T-helper 2 cell (primary cell): ENCODE measurements at regions not wholly inside any gene's neighbourhood (a gene's known extent, or its start where the extent isn't known, plus 50 kb on each side); places are given as distances from the start of the nearest gene placed in this dataset.
"Not testable (repeated sequence)": the region's sequence is repeated elsewhere in the genome, so short reads cannot be mapped to it uniquely, and the experiment has no call there.

Experiments
- DNase-seq, 5 experiments: peaks; one replicate each; pipeline versions ENCODE4 v3.0.0 to v3.0.0-alpha.2; 2012 to 2022

DNA sequence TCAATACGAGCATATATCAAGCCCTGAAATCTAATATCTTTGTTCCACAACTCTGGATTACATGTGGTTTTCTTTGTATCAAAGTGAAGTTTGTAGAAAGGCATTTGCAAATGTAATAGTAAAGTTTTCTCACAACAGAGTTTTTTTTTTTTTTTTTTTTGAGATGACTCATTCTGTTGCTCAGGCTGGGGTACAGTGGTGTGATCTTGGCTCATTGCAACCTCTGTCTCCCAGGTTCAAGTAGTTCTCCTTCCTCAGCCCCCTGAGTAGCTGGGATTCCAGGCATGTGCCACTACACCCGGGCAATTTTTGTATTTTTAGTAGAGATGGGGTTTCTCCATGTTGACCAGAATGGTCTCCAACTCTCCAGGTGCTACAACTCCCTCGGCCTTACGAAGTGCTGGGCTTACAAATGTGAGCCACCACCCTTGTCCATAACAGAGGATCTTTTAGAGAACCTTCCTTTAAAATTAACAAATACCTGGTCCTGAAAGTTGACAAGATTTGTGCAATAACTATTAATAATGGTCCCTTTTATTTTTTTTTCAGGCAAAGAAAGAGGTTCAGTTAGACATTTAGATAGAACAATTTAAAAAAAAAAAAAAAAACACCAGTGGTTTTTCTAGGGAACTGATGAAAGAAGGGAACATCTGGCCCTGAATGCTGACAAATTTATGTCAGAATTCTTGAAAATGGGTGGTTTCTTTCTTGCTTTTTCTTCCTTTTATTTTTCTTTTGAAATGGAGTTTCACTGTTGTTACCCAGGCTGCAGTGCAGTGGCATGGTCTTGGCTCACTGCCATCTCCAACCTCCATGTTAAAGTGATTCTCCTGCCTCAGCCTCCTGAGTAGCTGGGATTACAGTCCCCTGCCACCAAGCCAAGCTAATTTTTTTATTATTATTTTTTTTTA is 278.5 kb downstream of the RPS4Y2 start:
- peak in 1 of 5 experiments; percentile 78 for DNase-seq

DNA sequence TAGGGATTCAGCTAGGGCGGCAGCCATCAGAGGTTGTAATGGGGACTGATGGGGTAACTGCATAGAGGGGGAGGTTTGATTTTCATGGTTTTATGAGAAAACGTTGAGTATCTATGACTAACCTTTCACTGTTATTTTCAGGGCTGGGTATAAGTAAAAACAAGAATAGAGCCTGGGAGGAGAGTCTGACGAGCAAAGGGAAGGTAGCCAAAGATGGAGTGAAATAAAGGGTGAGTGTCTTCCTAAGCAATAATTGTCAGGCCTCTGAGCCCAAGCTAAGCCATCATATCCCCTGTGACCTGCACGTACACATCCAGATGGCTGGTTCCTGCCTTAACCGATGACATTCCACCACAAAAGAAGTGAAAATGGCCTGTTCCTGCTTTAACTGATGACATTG is 281.5 kb downstream of the RPS4Y2 start:
- DNase-seq, result not testable (repeated sequence)

DNA sequence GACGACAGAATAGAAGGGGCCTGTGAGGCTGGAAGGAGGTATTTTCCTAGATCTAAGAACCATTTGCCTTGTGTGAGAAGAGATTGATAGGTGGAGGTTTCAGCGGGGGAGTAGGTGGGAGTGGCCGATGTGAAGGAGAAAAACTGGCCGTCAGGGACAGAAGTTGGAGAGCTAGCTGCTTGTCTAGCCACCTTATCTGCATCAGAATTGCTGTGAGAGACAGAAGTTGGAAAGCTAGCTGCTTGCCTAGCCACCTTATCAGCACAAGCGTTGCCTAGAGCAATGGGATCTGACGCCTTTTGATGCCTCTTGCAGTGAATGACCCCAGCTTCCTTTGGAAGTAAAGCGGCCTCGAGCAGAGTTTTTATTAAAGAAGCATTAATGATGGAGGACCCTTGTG is 283.9 kb downstream of the RPS4Y2 start:
- no peak for DNase-seq

- DNase-seq, result not testable (repeated sequence)
These were observed 284.8 kb downstream of the RPS4Y2 start for GRCh38 chrY:21040711-21041110.

DNA sequence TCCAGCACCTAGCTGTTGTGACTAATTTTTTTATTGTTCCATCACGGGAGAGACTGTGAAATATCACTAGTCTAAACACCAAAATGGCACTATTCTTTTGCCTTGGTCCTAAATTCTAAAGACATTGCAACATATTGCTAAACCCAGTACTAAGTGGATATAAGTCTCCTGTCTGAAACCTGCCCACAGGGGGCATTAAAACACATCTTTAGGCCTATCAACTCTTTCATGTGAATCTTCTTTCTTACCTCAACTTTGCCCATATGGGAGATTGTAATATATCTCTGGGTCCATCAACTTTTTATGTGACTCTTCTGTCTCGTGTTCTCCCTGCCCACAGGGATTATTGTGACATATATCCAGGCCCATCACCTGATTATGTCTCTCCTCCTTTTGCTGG is 317.2 kb downstream of the RPS4Y2 start:
- DNase-seq, result peak in 1 of 5 experiments; percentile 39

- no peak for DNase-seq
These were observed 317.8 kb downstream of the RPS4Y2 start for GRCh38 chrY:21073641-21074260.

GRCh38 chrY:21075658-21076057 is 319.8 kb downstream of the RPS4Y2 start:
- no peak for DNase-seq

- no peak for DNase-seq
These were observed 323.8 kb downstream of the RPS4Y2 start for GRCh38 chrY:21079670-21080069.

DNA sequence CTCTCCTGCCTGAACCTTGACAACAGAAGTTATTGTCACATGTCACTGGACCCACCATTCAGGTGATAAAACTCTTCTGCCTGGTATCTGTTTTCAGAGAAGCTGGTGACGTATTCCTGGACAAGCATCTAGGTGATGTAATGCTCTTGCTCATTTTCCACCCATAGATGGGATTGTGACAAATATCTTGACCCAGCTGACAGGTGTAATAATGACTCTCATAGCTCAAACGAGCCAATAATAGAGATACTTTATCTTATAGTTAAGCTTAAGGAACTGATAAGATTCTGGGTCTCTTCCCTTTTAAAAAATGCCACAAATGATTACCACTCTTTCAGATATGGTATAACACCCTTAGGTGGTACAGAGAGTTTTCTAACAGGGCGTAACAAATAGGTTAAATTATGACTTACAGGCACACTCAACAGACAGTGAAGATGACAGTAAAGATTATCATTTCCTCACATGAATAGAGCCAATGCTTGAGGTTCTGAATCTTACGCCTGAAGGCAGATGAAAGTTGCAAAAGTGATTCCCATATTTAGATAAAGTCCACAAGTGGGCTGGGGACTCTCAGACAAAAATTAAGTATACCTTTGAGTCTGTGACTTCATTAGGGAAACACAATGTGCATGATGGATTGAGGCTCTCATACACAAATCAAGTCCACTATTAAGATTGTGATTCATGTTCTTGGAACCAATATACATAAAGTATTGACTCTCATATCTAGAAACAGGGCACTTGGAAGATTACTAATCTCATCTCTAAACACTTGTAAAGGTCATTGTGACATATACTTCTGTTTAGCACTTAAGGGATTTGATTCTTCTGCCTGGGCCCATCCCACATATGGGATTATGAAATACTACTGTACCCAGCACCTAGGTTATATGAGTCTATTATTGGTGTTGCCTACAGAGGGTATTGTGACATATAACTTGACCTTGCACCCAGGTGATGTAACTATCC is 326.0 kb downstream of the RPS4Y2 start:
- peak in 1 of 5 experiments; percentile 47 for DNase-seq

DNA sequence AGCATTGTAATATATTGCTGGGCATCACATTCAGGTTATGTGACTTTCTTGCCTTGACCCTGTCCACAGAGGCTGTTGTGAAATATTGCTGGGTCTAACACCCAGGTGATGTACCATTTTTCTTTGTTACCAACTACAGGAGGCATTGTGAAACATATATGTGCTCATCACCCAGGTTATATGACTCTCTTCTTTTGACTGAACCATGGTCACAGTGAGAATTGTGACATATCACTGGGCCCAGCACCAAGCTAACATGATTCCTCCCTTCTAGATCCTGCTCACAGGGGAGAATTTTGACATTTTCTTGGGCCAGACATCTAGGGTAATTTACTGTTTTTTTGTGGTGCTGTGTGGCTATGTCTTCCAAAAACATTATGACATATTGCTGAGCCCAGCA is 326.7 kb downstream of the RPS4Y2 start:
- DNase-seq, result no peak

DNA sequence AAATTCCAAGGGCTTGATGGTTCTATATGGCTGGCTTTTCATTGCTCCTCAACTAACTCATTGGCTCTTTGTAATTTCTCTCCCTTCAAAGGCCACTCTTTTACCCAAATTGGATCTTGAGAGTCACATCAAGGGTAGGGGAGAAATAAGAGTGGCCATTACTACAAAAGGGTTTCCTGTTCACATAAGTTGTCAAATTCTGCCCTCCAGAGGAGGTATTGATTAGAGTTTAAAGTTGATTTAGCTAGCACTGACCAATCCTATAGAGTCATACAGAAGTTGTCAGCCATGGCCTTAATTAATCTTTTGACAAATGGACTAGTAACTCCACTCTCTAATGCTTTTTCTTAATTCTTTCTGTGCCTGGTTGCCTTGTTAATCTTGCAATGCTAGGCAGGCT is 336.0 kb downstream of the RPS4Y2 start:
- DNase-seq, result no peak

GRCh38 chrY:21102507-21102906 is 346.6 kb downstream of the RPS4Y2 start:
- peak in 1 of 5 experiments; percentile 73 for DNase-seq

DNA sequence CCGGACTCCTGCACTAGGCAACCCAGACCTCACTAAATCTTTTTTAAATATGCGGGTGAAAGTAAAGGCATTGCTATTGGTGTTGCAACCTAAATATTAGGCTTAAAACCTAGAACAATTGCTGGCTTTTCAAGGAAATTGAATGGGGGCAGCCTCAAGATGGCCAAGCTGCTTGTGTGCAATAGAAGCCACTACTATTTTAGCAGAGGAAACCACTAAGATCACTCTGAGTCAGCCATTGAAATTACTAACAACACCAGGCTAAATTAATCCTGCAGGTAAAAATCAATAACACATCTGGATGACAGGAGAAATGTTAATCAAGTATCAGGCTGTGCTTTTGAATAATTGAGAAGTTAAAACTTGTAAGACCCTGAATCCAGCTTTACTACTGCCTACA is 348.0 kb downstream of the RPS4Y2 start:
- DNase-seq, result peak in 1 of 5 experiments; percentile 76

- DNase-seq, result peak in 1 of 5 experiments; percentile 22
These were observed 349.6 kb downstream of the RPS4Y2 start for GRCh38 chrY:21105529-21105928.

DNA sequence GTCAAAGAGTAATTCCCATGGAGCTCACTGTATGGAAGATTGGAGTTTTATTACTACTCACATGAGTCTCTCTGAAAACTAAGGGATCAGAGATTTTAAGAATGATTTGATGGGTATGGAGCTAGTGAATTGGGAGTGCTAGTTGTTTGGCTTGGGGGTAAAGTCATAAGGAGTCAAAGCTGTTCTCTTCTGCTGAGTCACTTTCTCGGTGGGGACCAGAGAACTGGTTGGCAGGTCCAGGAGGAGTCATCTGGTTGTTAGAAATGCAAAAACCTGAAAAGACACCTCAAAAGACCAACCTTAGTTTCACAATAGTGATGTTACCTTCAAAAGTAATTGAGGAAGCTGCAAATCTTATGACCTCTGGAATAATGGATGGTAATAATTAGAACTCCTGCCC is 355.4 kb downstream of the RPS4Y2 start:
- DNase-seq, result peak in 1 of 5 experiments; percentile 68

GRCh38 chrY:21121065-21121464 is 365.2 kb downstream of the RPS4Y2 start:
- peak in 1 of 5 experiments; percentile 48 for DNase-seq

GRCh38 chrY:21135591-21135990 is 375.5 kb upstream of the RBMY1B start:
- DNase-seq, result no peak

DNA sequence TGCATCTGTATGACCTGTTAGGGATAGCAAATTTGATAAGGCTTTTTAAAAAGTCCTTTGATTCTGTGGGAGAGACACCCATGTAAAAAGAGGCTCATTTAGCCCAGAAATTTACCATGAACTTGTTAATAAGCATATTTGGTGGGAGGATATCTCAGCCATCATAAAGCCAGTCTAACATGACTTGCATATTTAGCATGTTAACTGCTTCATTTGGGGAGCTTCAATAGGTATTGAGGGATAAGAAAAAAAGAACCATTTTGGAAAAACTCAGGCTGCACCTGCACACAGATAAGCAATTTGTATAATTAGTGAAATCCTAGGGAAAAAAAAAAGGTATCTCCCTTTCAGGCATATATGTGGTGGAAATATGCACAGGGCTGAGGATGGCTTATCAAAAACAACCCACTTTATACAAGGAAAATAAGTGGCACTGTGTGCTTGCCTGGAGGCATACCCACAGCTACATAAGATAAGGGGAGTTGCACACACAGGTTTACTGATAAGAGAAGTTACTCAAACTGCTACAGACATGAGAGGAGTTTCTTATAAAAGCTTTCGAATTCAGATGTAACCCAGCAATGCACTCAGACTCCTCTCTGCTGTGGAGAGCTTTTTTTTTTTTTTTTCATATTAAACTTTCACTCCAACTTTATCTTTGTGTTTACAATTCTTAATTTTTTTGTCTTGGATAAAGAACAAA is 372.9 kb upstream of the RBMY1B start:
- DNase-seq, result peak in 1 of 5 experiments; percentile 84

DNA sequence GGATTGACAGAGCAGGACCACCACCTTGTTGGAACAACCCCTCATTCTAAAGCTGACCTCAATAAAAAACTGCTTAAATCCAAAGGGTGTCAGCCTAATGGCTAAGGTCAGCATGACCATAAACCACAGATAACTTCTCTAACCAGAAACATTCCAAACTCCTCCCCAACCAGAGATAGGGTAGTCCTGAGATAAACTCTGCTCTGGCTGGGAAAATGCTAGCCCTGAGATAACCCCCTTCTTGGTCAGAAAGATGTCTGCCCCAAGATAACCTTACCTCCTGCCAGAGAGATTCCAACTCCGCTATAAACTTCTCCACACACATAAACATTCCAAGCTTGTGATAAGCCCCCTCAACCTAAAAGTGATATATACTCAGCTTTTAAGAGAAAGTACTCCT is 364.8 kb upstream of the RBMY1B start:
- DNase-seq, result no peak

GRCh38 chrY:21149971-21150370 is 361.2 kb upstream of the RBMY1B start:
- DNase-seq, result peak in 1 of 5 experiments; percentile 23

DNA sequence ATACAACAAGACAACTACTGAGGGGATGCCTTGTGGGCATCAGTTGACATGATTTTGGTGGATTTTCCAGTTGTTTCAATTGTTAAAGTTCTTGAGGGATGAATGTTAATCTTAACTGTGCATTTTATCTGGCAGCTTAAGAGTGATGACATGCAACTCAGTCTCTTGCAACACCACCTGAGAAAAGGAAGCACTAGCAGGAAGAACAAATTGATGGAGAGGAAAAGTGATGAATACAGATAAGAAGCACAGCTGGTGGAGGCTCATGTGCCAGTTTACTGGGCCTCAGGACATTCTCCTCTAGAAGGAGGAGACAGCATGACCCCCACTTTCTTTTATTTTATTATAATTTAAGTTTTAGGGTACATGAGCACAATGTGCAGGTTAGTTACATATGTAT is 341.3 kb upstream of the RBMY1B start:
- no peak for DNase-seq
